ENCODE measurements at regions not wholly inside any gene's neighbourhood (a gene's known extent, or its start where the extent isn't known, plus 50 kb on each side); places are given as distances from the start of the nearest gene placed in this dataset.

DNA sequence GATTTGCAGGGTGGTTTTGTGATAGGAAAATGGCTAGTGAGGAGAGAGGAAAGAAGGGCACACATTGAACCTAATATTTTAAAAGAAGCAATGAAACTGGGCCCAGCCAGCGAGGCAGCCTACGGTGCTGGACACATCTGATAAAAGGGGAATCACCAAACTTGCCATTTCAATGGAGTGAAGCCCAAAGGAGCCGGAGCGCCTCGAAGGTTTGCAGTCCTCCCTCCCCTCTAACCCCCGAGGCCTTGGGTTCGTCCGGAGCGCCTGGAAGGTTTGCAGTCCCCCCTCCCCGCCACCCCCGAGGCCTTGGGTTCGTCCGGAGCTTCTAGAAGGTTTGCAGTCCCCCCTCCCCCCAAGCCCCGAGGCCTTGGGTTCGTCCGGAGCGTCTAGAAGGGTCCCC is 132.6 kb downstream of the TENT4A start:
- H3K4me3 Mint-ChIP-seq = no peak overlapping the region
- no peaks in the 10 kb centered on the region for H3K4me1 Mint-ChIP-seq (ENCODE audit: low read depth)
- H3K9me3 Mint-ChIP-seq = no peaks in the 10 kb centered on the region

DNA sequence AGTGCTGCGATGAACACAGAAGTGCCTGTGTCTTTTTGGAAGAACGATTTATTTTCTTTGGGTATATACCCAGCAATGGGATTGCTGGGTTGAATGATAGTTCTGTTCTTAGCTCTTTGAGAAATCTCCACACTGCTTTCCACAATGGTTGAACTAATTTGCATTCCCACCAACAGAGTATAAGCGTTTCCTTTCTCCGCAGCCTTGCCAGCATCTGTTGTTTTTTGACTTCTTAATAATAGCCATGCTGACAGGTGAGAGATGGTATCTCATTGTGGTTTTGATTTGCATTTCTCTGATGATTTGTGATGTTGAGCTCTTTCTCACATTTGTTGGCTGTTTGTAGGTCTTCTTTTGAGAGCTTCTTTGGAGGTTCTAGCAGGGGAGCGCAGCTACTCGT is 134.6 kb downstream of the TENT4A start:
- Mint-ChIP-seq H3K27me3 (ENCODE audit: low read depth) (peaks cover 9% of the 10 kb centered on the region), H3K4me3 (no peak overlapping the region), H3K27ac (no peak overlapping the region), H3K4me1 (ENCODE audit: low read depth) (no peaks in the 10 kb centered on the region), H3K36me3 (ENCODE audit: low read depth) (no peaks in the 10 kb centered on the region), H3K9me3 (no peaks in the 10 kb centered on the region)

More for the DNA sequence above, 132.6 kb downstream of the TENT4A start:
- H3K36me3 Mint-ChIP-seq (ENCODE audit: low read depth) = no peaks in the 10 kb centered on the region
- H3K27ac Mint-ChIP-seq = no peak overlapping the region
- peaks cover 16% of the 10 kb centered on the region for H3K27me3 Mint-ChIP-seq (ENCODE audit: low read depth)

DNA sequence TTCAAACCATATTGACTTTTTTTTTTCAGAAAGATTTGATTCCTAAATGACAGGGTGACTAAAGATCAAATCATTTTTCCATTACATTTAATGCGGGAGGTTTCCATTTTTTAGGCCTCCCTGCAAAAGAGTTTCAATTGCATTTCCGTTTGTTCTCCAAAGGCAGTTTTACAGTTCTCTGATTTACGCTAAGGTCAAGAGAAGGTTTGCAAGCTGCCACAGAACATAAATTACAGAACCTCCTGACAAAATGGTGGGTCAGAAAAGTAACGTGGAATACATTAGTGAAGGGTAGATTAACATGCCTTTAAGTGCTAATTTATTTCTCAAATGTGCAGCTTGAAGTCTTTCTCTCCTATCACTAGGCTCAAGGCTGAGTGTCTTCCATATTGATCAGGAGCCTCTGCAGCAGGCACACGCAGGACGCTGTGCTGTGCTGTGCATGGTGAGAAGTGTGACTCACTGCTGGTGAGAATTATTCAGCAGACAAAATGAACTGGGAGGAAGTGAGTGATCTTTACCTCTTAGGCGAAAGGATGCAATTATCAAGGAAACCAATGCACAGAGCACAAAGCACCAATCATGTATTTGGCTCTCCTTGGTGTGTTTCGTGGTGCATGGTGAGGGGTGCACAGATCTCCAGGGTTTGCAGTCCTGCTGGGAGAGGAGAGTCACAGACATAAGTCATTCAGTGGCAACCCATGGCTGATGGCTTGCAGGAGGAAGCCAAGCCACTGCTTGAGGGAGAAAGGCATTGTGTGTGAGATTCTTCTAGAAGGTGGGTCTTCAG is 136.3 kb downstream of the TENT4A start:
- Mint-ChIP-seq H3K27me3 (ENCODE audit: low read depth) (peaks cover 2% of the 10 kb centered on the region), H3K9me3 (peaks cover 9% of the 10 kb centered on the region), H3K4me3 (no peak overlapping the region), H3K36me3 (ENCODE audit: low read depth) (no peaks in the 10 kb centered on the region), H3K27ac (no peak overlapping the region), H3K4me1 (ENCODE audit: low read depth) (no peaks in the 10 kb centered on the region)

DNA sequence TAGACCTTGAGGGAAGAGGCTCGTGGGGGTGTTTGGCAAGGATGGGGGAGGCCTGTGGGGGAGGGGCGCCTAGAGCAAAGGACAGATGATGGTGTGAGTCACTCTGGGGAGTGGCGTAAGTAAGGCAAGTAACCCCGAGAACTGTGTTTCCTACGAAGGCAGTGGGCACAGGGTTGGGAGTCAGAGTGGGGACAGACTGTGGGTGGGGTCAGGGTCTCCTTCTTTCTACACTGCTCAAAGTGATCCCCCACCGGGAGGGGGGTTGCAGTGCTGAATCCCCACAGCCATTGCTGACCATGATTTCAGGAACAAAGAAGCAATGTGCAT is 136.8 kb downstream of the TENT4A start:
- no peak overlapping the region for H3K4me3 Mint-ChIP-seq
- peaks cover 9% of the 10 kb centered on the region for H3K9me3 Mint-ChIP-seq
- H3K4me1 Mint-ChIP-seq (ENCODE audit: low read depth) = no peaks in the 10 kb centered on the region
- H3K36me3 Mint-ChIP-seq (ENCODE audit: low read depth) = no peaks in the 10 kb centered on the region
- H3K27me3 Mint-ChIP-seq (ENCODE audit: low read depth) = no peaks in the 10 kb centered on the region
- no peak overlapping the region for H3K27ac Mint-ChIP-seq

DNA sequence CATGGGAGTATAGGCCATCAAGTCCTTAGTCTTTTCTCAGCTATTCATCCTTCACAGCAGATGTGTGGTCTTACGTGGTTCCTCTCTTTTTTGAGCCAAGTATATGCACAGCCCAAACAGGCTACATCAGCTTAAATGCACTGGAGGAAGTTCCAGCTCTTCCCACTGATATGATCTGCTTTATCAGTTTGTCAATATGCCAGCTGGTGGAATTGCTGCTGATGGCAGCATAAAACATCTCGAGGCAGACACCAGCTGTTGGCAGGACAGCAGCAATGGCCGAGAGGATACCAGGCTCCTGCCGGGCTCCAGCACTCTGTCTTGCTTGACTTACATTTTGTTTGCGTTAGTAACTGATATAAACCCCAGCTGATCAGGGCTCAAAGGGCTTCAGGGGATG is 143.4 kb downstream of the TENT4A start:
- Mint-ChIP-seq H3K4me1 (ENCODE audit: low read depth) (no peaks in the 10 kb centered on the region), H3K4me3 (no peak overlapping the region), H3K36me3 (ENCODE audit: low read depth) (no peaks in the 10 kb centered on the region), H3K27me3 (ENCODE audit: low read depth) (no peaks in the 10 kb centered on the region), H3K9me3 (peaks cover 9% of the 10 kb centered on the region), H3K27ac (no peak overlapping the region)

DNA sequence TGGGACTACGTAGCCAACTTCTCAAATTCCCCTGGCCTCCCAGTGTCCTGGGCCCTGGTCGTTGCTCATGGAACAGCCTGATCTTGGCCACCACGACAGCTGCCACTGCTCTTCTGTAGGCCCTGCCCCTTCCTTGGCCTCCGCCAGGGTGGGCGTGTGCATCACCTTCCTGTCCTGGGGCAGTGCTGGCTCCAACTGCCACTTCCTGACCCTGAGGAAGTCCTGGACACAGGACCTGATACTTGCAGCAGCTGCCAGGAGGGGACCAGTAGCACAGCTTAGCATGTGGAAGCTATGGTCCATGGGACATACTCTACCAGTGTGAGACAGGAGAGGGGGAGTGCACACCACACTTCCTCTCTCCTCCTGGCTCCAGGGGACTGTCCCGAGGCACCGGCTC is 145.2 kb downstream of the TENT4A start:
- peaks cover 11% of the 10 kb centered on the region for H3K9me3 Mint-ChIP-seq
- H3K27me3 Mint-ChIP-seq (ENCODE audit: low read depth) = no peaks in the 10 kb centered on the region
- no peak overlapping the region for H3K27ac Mint-ChIP-seq
- H3K4me1 Mint-ChIP-seq (ENCODE audit: low read depth) = no peaks in the 10 kb centered on the region
- no peak overlapping the region for H3K4me3 Mint-ChIP-seq
- no peaks in the 10 kb centered on the region for H3K36me3 Mint-ChIP-seq (ENCODE audit: low read depth)

DNA sequence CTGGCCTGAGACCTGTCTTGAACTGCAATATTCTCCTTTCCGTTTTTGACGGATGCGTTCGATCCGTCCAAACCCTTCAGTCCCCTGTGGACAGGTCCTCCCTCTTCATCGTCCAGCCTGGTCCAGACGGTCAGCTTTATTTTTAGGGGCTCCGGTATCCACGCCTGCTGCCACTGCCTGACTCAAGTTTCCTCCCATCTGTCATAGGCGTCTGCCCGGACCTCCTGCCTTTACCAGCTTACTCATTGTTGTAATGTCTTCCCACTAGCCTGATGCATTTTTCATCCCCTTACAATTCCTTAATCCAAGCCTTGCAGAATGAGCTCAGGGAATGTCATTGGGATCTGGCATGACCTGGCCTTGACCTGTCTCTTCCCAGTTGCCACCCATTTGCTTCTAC is 145.8 kb downstream of the TENT4A start:
- Mint-ChIP-seq H3K27ac (no peak overlapping the region), H3K9me3 (peaks cover 6% of the 10 kb centered on the region), H3K4me1 (ENCODE audit: low read depth) (no peaks in the 10 kb centered on the region), H3K27me3 (ENCODE audit: low read depth) (no peaks in the 10 kb centered on the region), H3K36me3 (ENCODE audit: low read depth) (no peaks in the 10 kb centered on the region), H3K4me3 (no peak overlapping the region)

DNA sequence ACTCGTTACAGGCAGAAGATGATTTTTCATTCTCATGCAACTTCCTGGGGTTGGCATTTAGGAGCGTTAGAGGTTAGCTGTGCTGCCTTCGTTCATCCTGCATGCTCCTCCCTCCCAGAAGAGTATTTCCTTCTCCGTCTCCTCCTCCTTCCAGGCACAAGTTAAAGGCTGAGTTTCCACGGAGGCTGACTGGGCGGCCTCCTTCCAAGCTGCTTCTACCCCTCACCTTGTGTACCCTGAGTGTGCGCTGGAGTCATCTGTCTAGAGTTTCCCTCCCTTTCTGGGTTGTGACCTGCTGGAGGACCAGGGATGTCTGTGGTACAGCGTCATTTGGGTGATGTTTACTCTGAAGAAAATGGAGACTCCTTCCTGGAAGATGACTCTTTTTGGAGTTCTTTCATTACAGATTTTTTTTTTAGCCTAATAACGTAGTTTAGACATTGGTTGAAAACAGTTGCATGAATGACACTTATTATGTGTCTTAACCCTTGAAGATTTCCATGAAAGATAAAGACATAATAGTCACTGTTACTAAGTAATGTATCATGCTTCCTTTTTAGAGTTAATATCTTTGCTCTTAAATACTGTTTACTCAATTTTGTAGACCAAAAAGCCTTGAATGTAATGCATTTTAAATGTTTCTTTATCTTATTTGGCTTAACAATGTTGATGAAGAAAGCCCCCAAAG is 146.9 kb downstream of the TENT4A start:
- Mint-ChIP-seq H3K4me1 (ENCODE audit: low read depth) (no peaks in the 10 kb centered on the region), H3K36me3 (ENCODE audit: low read depth) (no peaks in the 10 kb centered on the region), H3K4me3 (no peak overlapping the region), H3K27ac (no peak overlapping the region), H3K9me3 (peaks cover 5% of the 10 kb centered on the region), H3K27me3 (ENCODE audit: low read depth) (no peaks in the 10 kb centered on the region)

DNA sequence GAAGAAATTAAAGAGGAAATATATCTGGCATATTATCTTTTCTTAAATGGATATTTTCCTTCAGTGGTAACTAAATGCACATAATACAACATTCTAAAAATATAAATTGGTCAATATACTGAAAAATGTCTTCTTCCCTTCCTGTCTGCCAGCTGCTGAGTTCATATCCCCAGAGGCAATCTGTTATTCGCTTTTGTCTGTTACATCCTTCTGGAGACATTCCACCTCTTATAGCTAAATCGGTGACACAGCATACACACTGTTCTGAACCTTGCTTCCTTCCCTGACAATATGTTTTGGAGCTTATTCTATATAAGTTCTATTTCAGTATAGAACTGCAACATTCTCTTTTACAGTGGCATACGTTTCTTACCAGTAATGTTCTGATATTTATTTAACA is 147.8 kb downstream of the TENT4A start:
- Mint-ChIP-seq H3K27ac (no peak overlapping the region), H3K27me3 (ENCODE audit: low read depth) (no peaks in the 10 kb centered on the region), H3K36me3 (ENCODE audit: low read depth) (no peaks in the 10 kb centered on the region), H3K9me3 (peaks cover 5% of the 10 kb centered on the region), H3K4me1 (ENCODE audit: low read depth) (no peaks in the 10 kb centered on the region), H3K4me3 (no peak overlapping the region)

DNA sequence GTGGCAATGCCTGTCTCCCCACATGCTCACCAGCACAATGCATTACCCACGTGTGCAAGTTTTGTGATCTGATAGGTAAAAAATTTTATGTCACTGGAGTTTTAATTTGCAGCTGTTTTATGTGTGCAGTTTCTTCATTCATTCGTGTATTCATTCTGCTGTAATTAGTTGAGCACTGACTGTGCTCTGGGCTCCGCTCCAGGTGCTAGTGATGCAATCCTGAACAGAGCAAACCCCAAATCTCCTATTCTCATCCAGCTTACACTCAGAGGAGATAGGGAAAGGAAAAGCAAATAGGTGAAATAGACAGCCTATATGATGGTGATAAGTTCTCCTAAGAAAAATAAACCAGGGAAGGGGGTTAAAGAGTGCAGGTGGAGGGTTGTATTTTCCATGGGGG is 148.4 kb downstream of the TENT4A start:
- Mint-ChIP-seq H3K4me1 (ENCODE audit: low read depth) (no peaks in the 10 kb centered on the region), H3K4me3 (no peak overlapping the region), H3K9me3 (peaks cover 5% of the 10 kb centered on the region), H3K27me3 (ENCODE audit: low read depth) (no peaks in the 10 kb centered on the region), H3K27ac (no peak overlapping the region), H3K36me3 (ENCODE audit: low read depth) (no peaks in the 10 kb centered on the region)

DNA sequence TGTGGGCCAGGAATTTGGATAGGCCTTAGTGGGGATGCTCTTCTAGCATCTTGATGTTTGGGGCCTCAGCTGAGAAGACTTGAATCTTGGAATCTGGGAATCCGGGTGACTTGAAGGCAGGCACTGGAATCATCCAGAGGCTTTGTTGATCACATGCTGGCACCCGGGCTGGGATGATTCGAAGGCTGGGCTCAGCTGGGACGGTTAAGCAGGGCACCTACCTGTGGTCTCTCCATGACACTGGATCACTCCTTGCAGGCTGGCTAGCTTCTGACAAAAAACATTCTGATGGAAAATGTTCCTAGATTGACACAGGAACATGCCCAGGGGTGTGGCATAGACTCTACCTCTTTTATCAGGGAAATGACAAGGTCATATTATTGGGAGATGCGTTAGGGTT is 149.1 kb downstream of the TENT4A start:
- Mint-ChIP-seq H3K27ac (no peak overlapping the region), H3K27me3 (ENCODE audit: low read depth) (no peaks in the 10 kb centered on the region), H3K4me1 (ENCODE audit: low read depth) (no peaks in the 10 kb centered on the region), H3K9me3 (peaks cover 5% of the 10 kb centered on the region), H3K4me3 (no peak overlapping the region), H3K36me3 (ENCODE audit: low read depth) (no peaks in the 10 kb centered on the region)

DNA sequence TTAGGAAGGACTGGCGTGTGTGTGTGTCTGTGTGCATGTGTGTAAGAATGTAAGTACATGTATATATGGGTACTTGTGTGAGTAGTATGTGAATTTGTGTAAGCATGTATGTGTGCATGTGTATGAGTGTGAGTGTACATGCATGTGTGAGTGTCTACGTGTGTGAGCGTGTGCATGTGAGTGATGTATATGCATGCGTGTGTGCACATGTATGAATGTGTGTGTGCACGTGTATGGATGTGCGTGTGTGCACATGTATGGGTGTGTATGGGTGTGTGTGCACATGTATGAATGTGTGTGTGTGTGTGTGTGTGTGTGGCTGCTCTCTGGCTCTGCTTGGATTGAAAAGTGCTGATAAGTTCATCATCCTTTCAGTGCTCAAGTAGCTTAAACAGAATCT is 154.5 kb downstream of the TENT4A start:
- no peaks in the 10 kb centered on the region for H3K27me3 Mint-ChIP-seq (ENCODE audit: low read depth)
- H3K36me3 Mint-ChIP-seq (ENCODE audit: low read depth) = no peaks in the 10 kb centered on the region
- H3K4me3 Mint-ChIP-seq = no peak overlapping the region

DNA sequence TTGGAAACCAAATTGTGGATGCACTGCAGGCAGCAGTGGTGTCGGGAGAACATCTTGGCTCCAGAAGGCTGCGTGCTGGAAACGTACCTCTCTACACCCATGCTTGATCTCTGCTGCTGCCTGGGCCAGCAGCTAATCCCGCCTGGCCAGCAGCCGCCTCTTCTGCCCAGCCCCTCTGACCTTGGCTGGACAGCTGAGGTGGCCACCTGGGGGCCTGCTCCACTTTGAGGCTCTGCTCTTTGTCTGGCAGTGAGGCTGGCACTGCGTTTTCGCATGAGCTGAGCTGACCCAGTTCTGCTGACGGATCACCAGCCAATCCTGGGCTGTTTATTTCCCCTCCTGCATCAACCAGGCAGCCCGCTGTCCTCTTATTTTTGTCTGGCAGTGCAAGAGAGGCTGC is 154.9 kb downstream of the TENT4A start:
- no peaks in the 10 kb centered on the region for H3K4me1 Mint-ChIP-seq (ENCODE audit: low read depth)
- no peak overlapping the region for H3K4me3 Mint-ChIP-seq
- H3K9me3 Mint-ChIP-seq = peaks cover 1% of the 10 kb centered on the region
- no peaks in the 10 kb centered on the region for H3K27me3 Mint-ChIP-seq (ENCODE audit: low read depth)
- no peak overlapping the region for H3K27ac Mint-ChIP-seq
- H3K36me3 Mint-ChIP-seq (ENCODE audit: low read depth) = no peaks in the 10 kb centered on the region

More for the DNA sequence above, 154.5 kb downstream of the TENT4A start:
- Mint-ChIP-seq H3K4me1 (ENCODE audit: low read depth) (no peaks in the 10 kb centered on the region), H3K27ac (no peak overlapping the region), H3K9me3 (peaks cover 5% of the 10 kb centered on the region)

DNA sequence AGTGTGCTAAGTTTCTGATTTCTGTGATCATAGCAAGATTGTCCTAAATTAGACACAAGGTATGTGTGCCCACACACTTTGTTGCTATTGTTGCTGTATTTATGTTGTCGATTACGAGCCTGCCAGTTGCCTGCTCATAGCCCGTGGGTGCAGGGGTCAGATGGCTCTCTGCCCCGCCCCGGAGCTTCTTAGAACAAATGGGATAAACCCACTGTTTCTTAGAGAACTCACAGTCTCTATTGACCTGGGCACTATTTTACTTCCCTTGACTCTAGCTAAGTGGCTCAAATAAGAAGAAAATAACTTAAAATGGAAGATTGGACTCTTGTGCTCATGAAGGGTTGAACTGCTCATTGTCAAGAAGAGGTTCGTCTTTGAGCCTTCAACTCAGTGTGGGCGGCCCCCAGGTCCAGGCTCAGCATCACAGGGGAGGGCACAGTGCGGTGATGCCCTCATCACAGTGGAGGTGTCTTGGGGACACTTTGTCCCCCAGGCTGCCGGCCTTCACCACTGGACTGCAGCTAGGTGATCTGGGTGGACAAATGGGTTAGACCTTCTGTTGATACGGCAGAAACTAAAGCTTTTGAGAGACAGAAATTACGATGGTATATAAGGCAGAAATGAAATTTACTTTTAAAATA is 155.5 kb downstream of the TENT4A start:
- no peaks in the 10 kb centered on the region for H3K27me3 Mint-ChIP-seq (ENCODE audit: low read depth)
- H3K9me3 Mint-ChIP-seq = no peaks in the 10 kb centered on the region
- no peak overlapping the region for H3K27ac Mint-ChIP-seq
- no peaks in the 10 kb centered on the region for H3K4me1 Mint-ChIP-seq (ENCODE audit: low read depth)
- no peaks in the 10 kb centered on the region for H3K36me3 Mint-ChIP-seq (ENCODE audit: low read depth)
- no peak overlapping the region for H3K4me3 Mint-ChIP-seq

DNA sequence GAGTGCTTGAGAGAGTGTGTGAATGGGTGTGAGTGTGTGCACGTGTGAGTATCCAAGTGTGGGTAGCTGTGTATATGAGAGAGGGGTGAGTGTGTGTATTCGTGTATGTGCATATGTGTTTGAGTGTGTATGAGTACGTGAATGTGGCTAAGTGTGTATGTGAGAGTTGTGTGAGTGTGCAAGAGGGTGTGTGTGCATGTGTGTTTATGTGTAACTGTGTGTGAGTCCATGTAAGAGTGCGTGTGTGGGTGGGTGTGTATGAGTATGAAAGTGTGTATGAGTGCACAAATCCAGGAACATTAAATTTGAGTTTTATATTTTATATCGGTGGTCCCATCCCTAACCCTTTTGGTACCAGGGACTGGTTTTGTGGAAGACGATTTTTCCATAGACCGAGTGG is 156.4 kb downstream of the TENT4A start:
- Mint-ChIP-seq H3K9me3 (no peaks in the 10 kb centered on the region), H3K36me3 (ENCODE audit: low read depth) (no peaks in the 10 kb centered on the region), H3K4me3 (no peak overlapping the region), H3K27me3 (ENCODE audit: low read depth) (no peaks in the 10 kb centered on the region), H3K4me1 (ENCODE audit: low read depth) (no peaks in the 10 kb centered on the region), H3K27ac (no peak overlapping the region)

All from T-helper 1 cell treated with Interleukin-12 subunit alpha and Interleukin-12 subunit beta and Interleukin-4 antibody, amounts not matched to agents 30 μg/mL and 1 μg/mL, for 36 hours (primary cell).